GM12873 (cell line): ENCODE measurements at regions not wholly inside any gene's neighbourhood (a gene's known extent, or its start where the extent isn't known, plus 50 kb on each side); places are given as distances from the start of the nearest gene placed in this dataset.

Experiments used
- CTCF ChIP-seq: IDR thresholded peaks from 2 replicates; pipeline ENCODE4 v1.5.1; 2012; ENCODE audit warnings: low read depth, mild to moderate bottlenecking, moderate library complexity, low read length, control low read depth; ENCODE audit not compliant: insufficient read depth; ENCODE audit errors: missing control alignments

- no peak for TF ChIP-seq CTCF
Observed at GRCh38 chr11:64443001-64443400, 84.0 kb downstream of the RPS6KA4 start.

GRCh38 chr11:64444838-64445441, 86.0 kb downstream of the RPS6KA4 start:
- no peak for TF ChIP-seq CTCF

GRCh38 chr11:64445651-64446050, 86.7 kb downstream of the RPS6KA4 start:
- TF ChIP-seq CTCF = no peak

GRCh38 chr11:64447831-64448598, 89.1 kb downstream of the RPS6KA4 start:
- no peak for TF ChIP-seq CTCF

- TF ChIP-seq CTCF = peak; percentile 81
Observed at GRCh38 chr11:64448599-64449380, 89.8 kb downstream of the RPS6KA4 start.

- peak; percentile 96 for TF ChIP-seq CTCF
Observed at GRCh38 chr11:64449381-64450167, 90.6 kb downstream of the RPS6KA4 start.
